Loucy (cell line): ENCODE measurements at regions not wholly inside any gene's neighbourhood (a gene's known extent, or its start where the extent isn't known, plus 50 kb on each side); places are given as distances from the start of the nearest gene placed in this dataset.

ENCODE experiments used
- H2AFZ ChIP-seq: fragments of 200-600 bp; sonication (generic); 2 replicates; pipeline ENCODE4 v1.6.0; 2016; ENCODE audit warnings: antibody characterized with exemption, mild to moderate bottlenecking, low read length, moderate library complexity
- H3F3A ChIP-seq: fragments of 200-600 bp; 2 replicates; pipeline ENCODE4 v1.6.0; 2016; ENCODE audit warnings: antibody characterized with exemption, low read depth, mild to moderate bottlenecking
- H3K27me3 ChIP-seq: fragments of 200-600 bp; sonication (generic); 2 replicates; pipeline ENCODE4 v1.6.1; 2014; ENCODE audit warnings: low read length, mild to moderate bottlenecking; ENCODE audit not compliant: insufficient read depth, poor library complexity, severe bottlenecking
- H3K36me3 ChIP-seq: fragments of 200-600 bp; sonication (generic); 2 replicates; pipeline ENCODE4 v1.6.1; 2016; ENCODE audit warnings: low read length; ENCODE audit not compliant: insufficient read depth
- H3K4me1 ChIP-seq: fragments of 200-600 bp; sonication (generic); 2 replicates; pipeline ENCODE4 v1.5.1; 2014; ENCODE audit warnings: low read length, mild to moderate bottlenecking; ENCODE audit not compliant: insufficient read depth, poor library complexity, severe bottlenecking
- H3K4me2 ChIP-seq: fragments of 200-600 bp; sonication (generic); 2 replicates; pipeline ENCODE4 v1.6.0; 2014; ENCODE audit warnings: antibody characterized with exemption, low read length, low read depth, mild to moderate bottlenecking; ENCODE audit not compliant: poor library complexity, severe bottlenecking
- H3K4me3 ChIP-seq: fragments of 200-600 bp; sonication (generic); 2 replicates; pipeline ENCODE4 v1.5.1; 2014; ENCODE audit warnings: low read length, mild to moderate bottlenecking, mixed read lengths; ENCODE audit not compliant: poor library complexity, severe bottlenecking
- H3K79me2 ChIP-seq: fragments of 200-600 bp; sonication (generic); 2 replicates; pipeline ENCODE4 v1.6.1; 2014; ENCODE audit warnings: low read length; ENCODE audit not compliant: insufficient read depth
- H3K9ac ChIP-seq: fragments of 200-600 bp; sonication (generic); 2 replicates; pipeline ENCODE4 v1.6.0; 2014; ENCODE audit warnings: mild to moderate bottlenecking, low read depth, low read length, moderate library complexity; ENCODE audit not compliant: poor library complexity, severe bottlenecking
- H3K9me2 ChIP-seq: fragments of 200-600 bp; sonication (generic); replicated peaks from 2 replicates; pipeline ENCODE4 v1.6.1; 2016; ENCODE audit warnings: low read depth, low read length, mixed read lengths
- H3K9me3 ChIP-seq: fragments of 200-600 bp; sonication (generic); 2 replicates; pipeline ENCODE4 v1.6.1; 2014; ENCODE audit warnings: mild to moderate bottlenecking, antibody characterized with exemption, low read length, low read depth; ENCODE audit not compliant: insufficient read depth
- H4K20me1 ChIP-seq: fragments of 200-600 bp; sonication (generic); 2 replicates; pipeline ENCODE4 v1.6.0; 2014; ENCODE audit warnings: antibody characterized with exemption, low read length, mild to moderate bottlenecking; ENCODE audit not compliant: insufficient read depth, poor library complexity, severe bottlenecking
- EZH2phosphoT487 ChIP-seq: fragments of 200-600 bp; IDR thresholded peaks from 2 replicates; pipeline ENCODE4 v1.6.1; 2018; ENCODE audit warnings: antibody characterized with exemption, mild to moderate bottlenecking, moderate library complexity, borderline replicate concordance
- TF ChIP-seq, protein P1 (sequence below): fragments of 200-600 bp; sonication (generic); conservative IDR thresholded peaks from 2 replicates; pipeline ENCODE4 v1.5.1; 2014; ENCODE audit warnings: mild to moderate bottlenecking, antibody characterized with exemption, low read length

DNA sequence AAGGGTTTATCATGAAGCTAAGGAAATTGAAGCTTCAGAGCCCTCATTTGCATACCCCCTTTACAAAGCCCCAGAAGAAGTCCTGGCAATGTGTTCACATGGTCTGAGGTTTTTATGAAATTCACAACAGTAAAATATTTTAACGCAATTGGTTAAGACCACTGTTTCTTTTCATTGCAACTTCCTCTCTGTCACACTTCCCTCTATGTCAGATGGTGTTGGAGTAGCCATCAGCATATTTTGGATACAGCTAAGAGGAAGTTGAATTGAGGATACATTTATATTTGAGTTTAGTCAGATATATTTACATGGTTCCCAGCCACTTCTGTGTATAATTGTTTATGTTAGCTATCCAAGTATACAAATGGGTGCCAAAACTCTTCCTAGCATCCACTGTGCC lies 170.0 kb downstream of the TXNL1 start:
- H3K79me2 ChIP-seq: no peaks in the 10 kb centered on the region
- H4K20me1 ChIP-seq: no peaks in the 10 kb centered on the region
- H3K4me1 ChIP-seq: no peaks in the 10 kb centered on the region
- H3K36me3 ChIP-seq: no peaks in the 10 kb centered on the region
- no peak for TF ChIP-seq EZH2phosphoT487
- TF ChIP-seq, protein P1, sequence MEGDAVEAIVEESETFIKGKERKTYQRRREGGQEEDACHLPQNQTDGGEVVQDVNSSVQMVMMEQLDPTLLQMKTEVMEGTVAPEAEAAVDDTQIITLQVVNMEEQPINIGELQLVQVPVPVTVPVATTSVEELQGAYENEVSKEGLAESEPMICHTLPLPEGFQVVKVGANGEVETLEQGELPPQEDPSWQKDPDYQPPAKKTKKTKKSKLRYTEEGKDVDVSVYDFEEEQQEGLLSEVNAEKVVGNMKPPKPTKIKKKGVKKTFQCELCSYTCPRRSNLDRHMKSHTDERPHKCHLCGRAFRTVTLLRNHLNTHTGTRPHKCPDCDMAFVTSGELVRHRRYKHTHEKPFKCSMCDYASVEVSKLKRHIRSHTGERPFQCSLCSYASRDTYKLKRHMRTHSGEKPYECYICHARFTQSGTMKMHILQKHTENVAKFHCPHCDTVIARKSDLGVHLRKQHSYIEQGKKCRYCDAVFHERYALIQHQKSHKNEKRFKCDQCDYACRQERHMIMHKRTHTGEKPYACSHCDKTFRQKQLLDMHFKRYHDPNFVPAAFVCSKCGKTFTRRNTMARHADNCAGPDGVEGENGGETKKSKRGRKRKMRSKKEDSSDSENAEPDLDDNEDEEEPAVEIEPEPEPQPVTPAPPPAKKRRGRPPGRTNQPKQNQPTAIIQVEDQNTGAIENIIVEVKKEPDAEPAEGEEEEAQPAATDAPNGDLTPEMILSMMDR: no peak
- no peak overlapping the region for H3K4me3 ChIP-seq
- peaks cover 8% of the 10 kb centered on the region; the same call in 1 of the 2 replicates for H3K9me3 ChIP-seq
- H3K4me2 ChIP-seq: no peak overlapping the region
- no peaks in the 10 kb centered on the region for H3K9me2 ChIP-seq
- no peaks in the 10 kb centered on the region for H3F3A ChIP-seq
- no peak overlapping the region for H3K9ac ChIP-seq
- H2AFZ ChIP-seq: no peak overlapping the region
- no peaks in the 10 kb centered on the region for H3K27me3 ChIP-seq

DNA sequence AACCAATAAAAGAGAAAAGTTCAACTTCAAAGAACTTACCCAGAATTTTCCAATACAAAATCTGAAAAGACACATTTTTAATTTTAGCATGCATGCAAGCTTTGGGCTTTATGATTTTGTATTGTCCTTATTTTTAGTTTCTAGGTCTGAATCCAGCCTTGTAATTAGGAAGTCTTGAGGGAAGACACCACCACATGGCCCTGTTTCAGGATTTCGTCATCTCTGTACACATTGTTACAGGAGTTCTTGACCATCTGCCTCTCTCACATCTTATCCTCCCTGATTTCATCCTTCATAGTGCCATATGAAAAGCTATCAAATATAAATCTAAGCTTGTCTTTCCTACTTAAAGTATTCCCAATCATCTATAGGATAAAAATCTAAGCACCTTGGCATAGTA lies 176.1 kb downstream of the TXNL1 start:
- no peaks in the 10 kb centered on the region for H3K79me2 ChIP-seq
- no peaks in the 10 kb centered on the region for H3F3A ChIP-seq
- H3K36me3 ChIP-seq: no peaks in the 10 kb centered on the region
- no peak overlapping the region for H3K4me3 ChIP-seq
- peaks cover 8% of the 10 kb centered on the region; the same call in 1 of the 2 replicates for H3K9me3 ChIP-seq
- no peaks in the 10 kb centered on the region for H3K27me3 ChIP-seq
- H3K9ac ChIP-seq: no peak overlapping the region
- H3K9me2 ChIP-seq: no peaks in the 10 kb centered on the region
- no peaks in the 10 kb centered on the region for H4K20me1 ChIP-seq
- H3K4me2 ChIP-seq: no peak overlapping the region
- H2AFZ ChIP-seq: no peak overlapping the region
- TF ChIP-seq EZH2phosphoT487: no peak
- no peaks in the 10 kb centered on the region for H3K4me1 ChIP-seq

DNA sequence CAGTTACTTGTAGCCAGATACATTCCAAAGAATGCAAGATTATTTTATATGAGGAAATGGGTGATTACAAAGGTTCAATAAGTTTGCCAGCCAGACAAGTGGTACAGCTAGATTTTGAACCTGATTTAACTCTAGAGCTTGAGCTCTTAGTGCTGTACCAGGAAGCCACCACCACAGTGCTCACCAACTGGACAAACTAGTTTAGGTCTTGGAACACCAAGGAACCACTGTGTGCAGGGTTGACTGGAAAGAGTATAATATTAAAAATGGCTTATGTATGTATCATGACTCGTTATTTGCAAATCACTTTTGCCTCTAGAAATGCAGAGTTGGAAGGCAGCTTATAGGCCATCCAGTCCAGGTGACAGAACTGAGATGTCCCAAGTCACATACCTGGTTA lies 177.2 kb downstream of the TXNL1 start:
- H3K9me3 ChIP-seq: peaks cover 8% of the 10 kb centered on the region; the same call in 1 of the 2 replicates
- no peaks in the 10 kb centered on the region for H3F3A ChIP-seq
- TF ChIP-seq, protein P1: no peak
- no peak for TF ChIP-seq EZH2phosphoT487
- H3K79me2 ChIP-seq: no peaks in the 10 kb centered on the region
- no peaks in the 10 kb centered on the region for H3K36me3 ChIP-seq
- no peak overlapping the region for H2AFZ ChIP-seq
- H3K9ac ChIP-seq: no peak overlapping the region
- H3K27me3 ChIP-seq: no peaks in the 10 kb centered on the region
- no peaks in the 10 kb centered on the region for H3K4me1 ChIP-seq
- H4K20me1 ChIP-seq: no peaks in the 10 kb centered on the region
- H3K4me2 ChIP-seq: no peak overlapping the region
- H3K9me2 ChIP-seq: no peaks in the 10 kb centered on the region
- H3K4me3 ChIP-seq: no peak overlapping the region

DNA sequence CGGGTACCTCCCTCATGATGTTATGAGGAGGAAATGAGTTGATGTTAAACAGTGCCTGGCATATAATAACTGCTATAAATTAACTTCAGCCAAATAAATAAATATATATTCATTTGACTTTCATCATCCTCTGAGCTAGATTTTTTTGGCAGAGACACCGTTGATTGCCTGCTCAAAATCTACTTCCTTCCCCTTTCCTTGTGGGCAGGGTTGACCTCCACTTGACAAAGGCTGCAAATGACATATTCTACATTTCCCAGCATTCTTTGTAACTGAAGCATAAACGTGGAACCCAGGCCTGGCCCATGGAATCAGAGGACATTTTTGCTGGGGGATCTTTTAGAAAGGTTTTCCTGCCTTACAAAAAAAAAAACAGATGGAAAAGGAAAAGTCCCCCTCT lies 177.8 kb downstream of the TXNL1 start:
- Histone ChIP-seq H3F3A (no peaks in the 10 kb centered on the region), H3K4me1 (no peaks in the 10 kb centered on the region), H2AFZ (no peak overlapping the region), H3K9ac (no peak overlapping the region), H3K27me3 (no peaks in the 10 kb centered on the region), H3K9me2 (no peaks in the 10 kb centered on the region), H3K9me3 (peaks cover 7% of the 10 kb centered on the region; the same call in 1 of the 2 replicates), H3K4me3 (no peak overlapping the region), H3K4me2 (no peak overlapping the region), H4K20me1 (no peaks in the 10 kb centered on the region), H3K36me3 (no peaks in the 10 kb centered on the region), H3K79me2 (no peaks in the 10 kb centered on the region)
- TF ChIP-seq EZH2phosphoT487: no peak
